ENCODE measurements at regions not wholly inside any gene's neighbourhood (a gene's known extent, or its start where the extent isn't known, plus 50 kb on each side); places are given as distances from the start of the nearest gene placed in this dataset.
A peak's percentile ranks its signal among the peaks of the same experiment; 100 is the strongest.

DNA sequence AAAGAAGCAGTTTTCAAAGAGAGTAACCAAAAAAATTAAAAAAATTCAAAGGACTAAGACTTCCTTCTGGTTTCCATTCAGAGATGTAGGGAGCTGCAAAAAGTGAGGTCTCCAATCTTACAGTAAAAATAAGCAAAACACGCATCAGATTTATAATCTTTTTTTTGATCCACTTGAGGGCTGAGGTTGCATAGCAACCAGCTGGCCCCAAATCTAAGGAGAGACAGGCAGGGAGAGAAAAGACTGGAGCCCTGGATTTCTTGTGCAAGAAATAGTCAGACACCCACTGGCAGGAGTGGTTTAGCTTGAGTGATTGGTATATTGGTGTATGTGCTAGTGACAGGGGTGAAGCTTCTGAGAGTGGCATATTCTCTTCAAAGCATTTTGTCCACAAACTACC lies 135.9 kb upstream of the FUT9 start (continued):
- TF ChIP-seq, protein P1, sequence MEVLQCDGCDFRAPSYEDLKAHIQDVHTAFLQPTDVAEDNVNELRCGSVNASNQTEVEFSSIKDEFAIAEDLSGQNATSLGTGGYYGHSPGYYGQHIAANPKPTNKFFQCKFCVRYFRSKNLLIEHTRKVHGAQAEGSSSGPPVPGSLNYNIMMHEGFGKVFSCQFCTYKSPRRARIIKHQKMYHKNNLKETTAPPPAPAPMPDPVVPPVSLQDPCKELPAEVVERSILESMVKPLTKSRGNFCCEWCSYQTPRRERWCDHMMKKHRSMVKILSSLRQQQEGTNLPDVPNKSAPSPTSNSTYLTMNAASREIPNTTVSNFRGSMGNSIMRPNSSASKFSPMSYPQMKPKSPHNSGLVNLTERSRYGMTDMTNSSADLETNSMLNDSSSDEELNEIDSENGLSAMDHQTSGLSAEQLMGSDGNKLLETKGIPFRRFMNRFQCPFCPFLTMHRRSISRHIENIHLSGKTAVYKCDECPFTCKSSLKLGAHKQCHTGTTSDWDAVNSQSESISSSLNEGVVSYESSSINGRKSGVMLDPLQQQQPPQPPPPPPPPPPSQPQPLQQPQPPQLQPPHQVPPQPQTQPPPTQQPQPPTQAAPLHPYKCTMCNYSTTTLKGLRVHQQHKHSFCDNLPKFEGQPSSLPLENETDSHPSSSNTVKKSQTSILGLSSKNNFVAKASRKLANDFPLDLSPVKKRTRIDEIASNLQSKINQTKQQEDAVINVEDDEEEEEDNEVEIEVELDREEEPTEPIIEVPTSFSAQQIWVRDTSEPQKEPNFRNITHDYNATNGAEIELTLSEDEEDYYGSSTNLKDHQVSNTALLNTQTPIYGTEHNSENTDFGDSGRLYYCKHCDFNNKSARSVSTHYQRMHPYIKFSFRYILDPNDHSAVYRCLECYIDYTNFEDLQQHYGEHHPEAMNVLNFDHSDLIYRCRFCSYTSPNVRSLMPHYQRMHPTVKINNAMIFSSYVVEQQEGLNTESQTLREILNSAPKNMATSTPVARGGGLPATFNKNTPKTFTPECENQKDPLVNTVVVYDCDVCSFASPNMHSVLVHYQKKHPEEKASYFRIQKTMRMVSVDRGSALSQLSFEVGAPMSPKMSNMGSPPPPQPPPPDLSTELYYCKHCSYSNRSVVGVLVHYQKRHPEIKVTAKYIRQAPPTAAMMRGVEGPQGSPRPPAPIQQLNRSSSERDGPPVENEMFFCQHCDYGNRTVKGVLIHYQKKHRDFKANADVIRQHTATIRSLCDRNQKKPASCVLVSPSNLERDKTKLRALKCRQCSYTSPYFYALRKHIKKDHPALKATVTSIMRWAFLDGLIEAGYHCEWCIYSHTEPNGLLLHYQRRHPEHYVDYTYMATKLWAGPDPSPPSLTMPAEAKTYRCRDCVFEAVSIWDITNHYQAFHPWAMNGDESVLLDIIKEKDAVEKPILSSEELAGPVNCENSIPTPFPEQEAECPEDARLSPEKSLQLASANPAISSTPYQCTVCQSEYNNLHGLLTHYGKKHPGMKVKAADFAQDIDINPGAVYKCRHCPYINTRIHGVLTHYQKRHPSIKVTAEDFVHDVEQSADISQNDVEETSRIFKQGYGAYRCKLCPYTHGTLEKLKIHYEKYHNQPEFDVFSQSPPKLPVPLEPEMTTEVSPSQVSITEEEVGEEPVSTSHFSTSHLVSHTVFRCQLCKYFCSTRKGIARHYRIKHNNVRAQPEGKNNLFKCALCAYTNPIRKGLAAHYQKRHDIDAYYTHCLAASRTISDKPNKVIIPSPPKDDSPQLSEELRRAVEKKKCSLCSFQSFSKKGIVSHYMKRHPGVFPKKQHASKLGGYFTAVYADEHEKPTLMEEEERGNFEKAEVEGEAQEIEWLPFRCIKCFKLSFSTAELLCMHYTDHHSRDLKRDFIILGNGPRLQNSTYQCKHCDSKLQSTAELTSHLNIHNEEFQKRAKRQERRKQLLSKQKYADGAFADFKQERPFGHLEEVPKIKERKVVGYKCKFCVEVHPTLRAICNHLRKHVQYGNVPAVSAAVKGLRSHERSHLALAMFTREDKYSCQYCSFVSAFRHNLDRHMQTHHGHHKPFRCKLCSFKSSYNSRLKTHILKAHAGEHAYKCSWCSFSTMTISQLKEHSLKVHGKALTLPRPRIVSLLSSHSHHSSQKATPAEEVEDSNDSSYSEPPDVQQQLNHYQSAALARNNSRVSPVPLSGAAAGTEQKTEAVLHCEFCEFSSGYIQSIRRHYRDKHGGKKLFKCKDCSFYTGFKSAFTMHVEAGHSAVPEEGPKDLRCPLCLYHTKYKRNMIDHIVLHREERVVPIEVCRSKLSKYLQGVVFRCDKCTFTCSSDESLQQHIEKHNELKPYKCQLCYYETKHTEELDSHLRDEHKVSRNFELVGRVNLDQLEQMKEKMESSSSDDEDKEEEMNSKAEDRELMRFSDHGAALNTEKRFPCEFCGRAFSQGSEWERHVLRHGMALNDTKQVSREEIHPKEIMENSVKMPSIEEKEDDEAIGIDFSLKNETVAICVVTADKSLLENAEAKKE (CRISPR knock-in tag; IDR thresholded peaks at IDR 0.05): no peak
- TF ChIP-seq CREB1 (CRISPR knock-in tag; IDR thresholded peaks at IDR 0.05; ENCODE audit: low read depth) (no peak), EZH2 (IDR thresholded peaks at IDR 0.05; ENCODE audit: low read depth, unreplicated experiment) (no peak)

DNA sequence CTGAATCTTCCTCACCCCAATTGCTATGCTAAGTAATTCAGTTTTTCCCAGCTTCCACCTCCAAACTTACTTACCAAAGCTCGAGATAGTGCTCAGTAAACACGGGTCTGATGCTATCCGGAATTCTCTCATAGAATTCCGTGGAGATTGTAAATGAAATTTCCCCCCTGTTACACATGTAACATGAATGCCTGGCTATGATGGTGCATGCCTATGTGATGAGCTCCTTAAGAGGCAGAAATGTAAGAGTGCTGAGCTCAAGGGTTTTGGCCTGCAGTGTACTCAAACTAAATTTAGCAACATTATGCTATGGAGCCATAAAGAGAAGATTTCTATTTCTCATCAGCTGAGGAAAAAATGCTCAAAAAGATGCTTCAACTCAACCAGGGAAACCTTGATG lies 133.4 kb upstream of the FUT9 start:
- H4K20me1 ChIP-seq (replicated peaks; ENCODE audit: insufficient read depth): no peaks in the 10 kb centered on the region
- TF ChIP-seq CREB1 (CRISPR knock-in tag; IDR thresholded peaks at IDR 0.05; ENCODE audit: low read depth) (no peak), NANOG (IDR thresholded peaks at IDR 0.05; ENCODE audit: borderline replicate concordance) (no peak), ZNF114 (CRISPR knock-in tag; IDR thresholded peaks at IDR 0.05) (no peak)
- TF ChIP-seq, protein P1 (CRISPR knock-in tag; IDR thresholded peaks at IDR 0.05): no peak
- TF ChIP-seq, protein P2, sequence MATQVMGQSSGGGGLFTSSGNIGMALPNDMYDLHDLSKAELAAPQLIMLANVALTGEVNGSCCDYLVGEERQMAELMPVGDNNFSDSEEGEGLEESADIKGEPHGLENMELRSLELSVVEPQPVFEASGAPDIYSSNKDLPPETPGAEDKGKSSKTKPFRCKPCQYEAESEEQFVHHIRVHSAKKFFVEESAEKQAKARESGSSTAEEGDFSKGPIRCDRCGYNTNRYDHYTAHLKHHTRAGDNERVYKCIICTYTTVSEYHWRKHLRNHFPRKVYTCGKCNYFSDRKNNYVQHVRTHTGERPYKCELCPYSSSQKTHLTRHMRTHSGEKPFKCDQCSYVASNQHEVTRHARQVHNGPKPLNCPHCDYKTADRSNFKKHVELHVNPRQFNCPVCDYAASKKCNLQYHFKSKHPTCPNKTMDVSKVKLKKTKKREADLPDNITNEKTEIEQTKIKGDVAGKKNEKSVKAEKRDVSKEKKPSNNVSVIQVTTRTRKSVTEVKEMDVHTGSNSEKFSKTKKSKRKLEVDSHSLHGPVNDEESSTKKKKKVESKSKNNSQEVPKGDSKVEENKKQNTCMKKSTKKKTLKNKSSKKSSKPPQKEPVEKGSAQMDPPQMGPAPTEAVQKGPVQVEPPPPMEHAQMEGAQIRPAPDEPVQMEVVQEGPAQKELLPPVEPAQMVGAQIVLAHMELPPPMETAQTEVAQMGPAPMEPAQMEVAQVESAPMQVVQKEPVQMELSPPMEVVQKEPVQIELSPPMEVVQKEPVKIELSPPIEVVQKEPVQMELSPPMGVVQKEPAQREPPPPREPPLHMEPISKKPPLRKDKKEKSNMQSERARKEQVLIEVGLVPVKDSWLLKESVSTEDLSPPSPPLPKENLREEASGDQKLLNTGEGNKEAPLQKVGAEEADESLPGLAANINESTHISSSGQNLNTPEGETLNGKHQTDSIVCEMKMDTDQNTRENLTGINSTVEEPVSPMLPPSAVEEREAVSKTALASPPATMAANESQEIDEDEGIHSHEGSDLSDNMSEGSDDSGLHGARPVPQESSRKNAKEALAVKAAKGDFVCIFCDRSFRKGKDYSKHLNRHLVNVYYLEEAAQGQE (IDR thresholded peaks at IDR 0.05; ENCODE audit: unreplicated experiment): no peak

More for the DNA sequence above, 133.4 kb upstream of the FUT9 start:
- H3K79me2 ChIP-seq (replicated peaks; ENCODE audit: insufficient read depth): no peaks in the 10 kb centered on the region
- peak overlapping the region; percentile 60; the same call in 1 of the 2 replicates for H2AFZ ChIP-seq
- no peaks in the 10 kb centered on the region for H3K27me3 ChIP-seq (ENCODE audit: insufficient read depth)
- ATAC-seq (no peak), DNase-seq (ENCODE audit: low spot score) (no peak)
- no peak overlapping the region for H3K27ac ChIP-seq (ENCODE audit: low read depth)
- no peaks in the 10 kb centered on the region for H3K27me3 Mint-ChIP-seq (ENCODE audit: insufficient read depth, low read depth, poor library complexity)
- H3K4me2 ChIP-seq: no peak overlapping the region
- H3K4me3 Mint-ChIP-seq: no peak overlapping the region
- H3K4me3 ChIP-seq: no peak overlapping the region
- no peak overlapping the region for H3K27ac Mint-ChIP-seq
- no peaks in the 10 kb centered on the region for H3K36me3 ChIP-seq (ENCODE audit: insufficient read depth)
- H3K36me3 Mint-ChIP-seq (ENCODE audit: low read depth): no peaks in the 10 kb centered on the region
- no peaks in the 10 kb centered on the region for H3F3A ChIP-seq (replicated peaks; ENCODE audit: low read depth)
- peaks cover 3% of the 10 kb centered on the region; the same call in 1 of the 2 replicates for H3K4me1 ChIP-seq (ENCODE audit: insufficient read depth)
- no peaks in the 10 kb centered on the region; the same call in 2 of the 3 replicates for H3K9me3 Mint-ChIP-seq
- H3K4me1 Mint-ChIP-seq: no peaks in the 10 kb centered on the region; the same call in 1 of the 3 replicates
- no peaks in the 10 kb centered on the region for H3K9me2 ChIP-seq (ENCODE audit: insufficient read depth)
